Coronary artery (tissue), 2 donors: ENCODE measurements at regions not wholly inside any gene's neighbourhood (a gene's known extent, or its start where the extent isn't known, plus 50 kb on each side); places are given as distances from the start of the nearest gene placed in this dataset.

ENCODE experiments used
- DNase-seq: peaks from one replicate; pipeline ENCODE4 v3.0.0-alpha.2; 2017; ENCODE audit warnings: low spot score
- H3K27ac ChIP-seq, 2 donors: fragments of 200-600 bp; sonication (generic); one replicate each; pipeline ENCODE4 v1.5.1; 2016 to 2019
- H3K4me3 ChIP-seq: fragments of 200-600 bp; sonication (generic); 2 replicates; pipeline ENCODE4 v1.5.1; 2016; ENCODE audit warnings: mild to moderate bottlenecking, moderate library complexity
- TF ChIP-seq, protein P1 (sequence below): fragments of 200-600 bp; sonication (generic); IDR thresholded peaks from one replicate; pipeline ENCODE4 v1.5.1; 2019; ENCODE audit warnings: antibody characterized with exemption

DNA sequence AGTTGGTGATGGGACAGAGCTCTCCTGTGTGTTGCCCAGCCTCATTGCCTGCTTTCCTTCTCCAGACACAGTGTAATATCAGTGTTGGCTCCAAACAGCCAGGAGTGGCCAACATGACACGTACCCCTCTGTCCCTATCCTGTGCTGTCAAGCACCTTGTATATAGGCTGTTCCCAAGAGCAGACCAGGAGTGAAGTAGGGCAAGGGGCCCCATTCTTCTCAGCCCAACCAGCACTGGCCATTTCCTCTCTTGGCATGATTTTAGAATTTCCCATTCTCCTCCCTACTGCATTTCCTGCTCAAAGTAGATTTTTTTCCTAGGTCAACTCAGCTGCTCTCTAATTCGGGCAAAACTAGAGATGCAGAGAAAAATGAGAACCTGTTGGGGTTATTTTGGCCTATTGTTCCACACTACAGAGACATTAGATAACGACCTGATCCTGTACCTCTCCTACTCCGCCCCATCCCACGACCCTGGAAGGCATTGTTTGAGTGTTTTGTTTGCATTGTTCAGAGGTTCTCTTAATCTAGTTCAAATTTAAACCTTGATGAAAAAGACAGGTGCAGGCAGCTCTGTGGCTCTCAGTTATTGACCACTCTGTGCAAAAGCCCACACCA, 95.6 kb downstream of the RASSF10 start:
- H3K4me3 ChIP-seq: no peak overlapping the region
- no peak overlapping the region for H3K27ac ChIP-seq
- TF ChIP-seq, protein P1, sequence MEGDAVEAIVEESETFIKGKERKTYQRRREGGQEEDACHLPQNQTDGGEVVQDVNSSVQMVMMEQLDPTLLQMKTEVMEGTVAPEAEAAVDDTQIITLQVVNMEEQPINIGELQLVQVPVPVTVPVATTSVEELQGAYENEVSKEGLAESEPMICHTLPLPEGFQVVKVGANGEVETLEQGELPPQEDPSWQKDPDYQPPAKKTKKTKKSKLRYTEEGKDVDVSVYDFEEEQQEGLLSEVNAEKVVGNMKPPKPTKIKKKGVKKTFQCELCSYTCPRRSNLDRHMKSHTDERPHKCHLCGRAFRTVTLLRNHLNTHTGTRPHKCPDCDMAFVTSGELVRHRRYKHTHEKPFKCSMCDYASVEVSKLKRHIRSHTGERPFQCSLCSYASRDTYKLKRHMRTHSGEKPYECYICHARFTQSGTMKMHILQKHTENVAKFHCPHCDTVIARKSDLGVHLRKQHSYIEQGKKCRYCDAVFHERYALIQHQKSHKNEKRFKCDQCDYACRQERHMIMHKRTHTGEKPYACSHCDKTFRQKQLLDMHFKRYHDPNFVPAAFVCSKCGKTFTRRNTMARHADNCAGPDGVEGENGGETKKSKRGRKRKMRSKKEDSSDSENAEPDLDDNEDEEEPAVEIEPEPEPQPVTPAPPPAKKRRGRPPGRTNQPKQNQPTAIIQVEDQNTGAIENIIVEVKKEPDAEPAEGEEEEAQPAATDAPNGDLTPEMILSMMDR: no peak
- DNase-seq: no peak

DNA sequence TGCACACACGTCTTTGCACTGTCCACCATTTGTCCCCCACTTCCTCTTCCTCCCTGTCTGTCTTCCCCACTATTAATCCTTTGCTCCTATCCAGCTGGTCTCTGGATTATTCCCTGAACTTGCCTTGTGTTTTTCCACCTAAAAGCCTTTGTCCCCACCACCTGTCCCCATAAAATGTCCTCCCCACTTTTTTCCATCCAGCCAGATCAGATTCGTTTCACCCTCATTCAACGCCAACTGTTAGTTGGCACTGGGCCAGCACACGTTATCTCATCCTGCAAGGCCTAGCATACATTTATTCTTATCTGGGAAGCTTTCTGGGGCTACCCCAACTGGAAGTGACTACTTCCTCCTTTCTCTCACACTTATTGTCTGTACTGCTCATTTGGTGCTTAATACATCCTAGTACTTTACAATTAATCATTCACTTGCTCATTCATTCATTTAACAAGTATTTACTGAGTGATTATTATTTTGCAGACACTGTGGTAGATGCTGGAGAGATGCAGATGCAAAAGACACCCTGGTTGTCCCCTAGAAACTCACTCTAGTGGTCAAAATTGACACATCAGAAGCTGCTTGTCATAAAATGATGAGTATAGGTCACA, 96.2 kb downstream of the RASSF10 start:
- no peak overlapping the region for H3K4me3 ChIP-seq
- no peak for DNase-seq
- TF ChIP-seq, protein P1: no peak
- no peak overlapping the region for H3K27ac ChIP-seq

DNA sequence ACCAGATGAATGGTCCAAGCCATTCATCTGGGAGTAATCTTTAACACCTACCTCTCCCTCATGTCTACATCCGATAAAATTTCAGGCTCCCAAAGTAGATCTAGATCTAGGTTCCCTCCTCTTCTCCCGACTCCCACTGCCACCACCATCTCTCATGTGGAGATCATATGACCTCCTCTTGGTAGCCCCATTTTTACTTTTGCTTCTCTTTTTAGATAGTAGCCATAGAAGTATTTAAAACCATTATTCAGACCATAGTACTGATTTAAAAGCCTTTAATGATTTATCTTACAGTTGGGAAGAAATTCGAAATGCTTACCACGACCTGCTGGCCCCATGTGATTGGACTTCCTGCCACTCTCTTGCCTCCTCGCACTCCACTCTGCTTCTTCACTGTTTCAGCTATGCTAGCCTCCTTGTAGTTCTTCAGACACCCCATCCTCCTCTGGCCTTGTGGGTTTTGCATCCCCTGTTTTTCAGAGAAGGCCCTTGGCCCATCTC, 98.5 kb downstream of the RASSF10 start:
- no peak overlapping the region for H3K4me3 ChIP-seq
- TF ChIP-seq, protein P1: no peak
- H3K27ac ChIP-seq: no peak overlapping the region
- no peak for DNase-seq

DNA sequence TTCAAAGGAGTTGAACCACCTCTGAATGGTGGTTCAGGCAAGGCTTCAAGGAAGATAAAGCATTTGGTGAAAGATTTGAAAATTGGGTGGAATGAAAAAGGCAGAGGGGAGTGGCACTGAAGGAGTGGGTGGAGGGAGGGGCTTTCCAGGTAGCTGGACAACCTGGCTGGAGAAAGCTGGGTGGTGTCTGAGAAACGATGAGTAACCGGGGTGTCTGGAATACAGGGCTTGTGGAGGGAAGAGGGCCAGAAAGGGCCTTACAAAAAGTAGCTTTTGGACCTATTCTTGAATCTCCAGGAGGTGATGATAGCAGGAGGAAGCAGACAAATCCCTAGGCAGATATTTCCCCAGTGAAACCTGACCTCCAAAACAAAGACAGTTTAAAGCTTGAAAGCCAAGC, 99.3 kb downstream of the RASSF10 start:
- Histone ChIP-seq H3K4me3 (no peak overlapping the region), H3K27ac (no peak overlapping the region)
- no peak for DNase-seq
- TF ChIP-seq, protein P1: no peak

DNA sequence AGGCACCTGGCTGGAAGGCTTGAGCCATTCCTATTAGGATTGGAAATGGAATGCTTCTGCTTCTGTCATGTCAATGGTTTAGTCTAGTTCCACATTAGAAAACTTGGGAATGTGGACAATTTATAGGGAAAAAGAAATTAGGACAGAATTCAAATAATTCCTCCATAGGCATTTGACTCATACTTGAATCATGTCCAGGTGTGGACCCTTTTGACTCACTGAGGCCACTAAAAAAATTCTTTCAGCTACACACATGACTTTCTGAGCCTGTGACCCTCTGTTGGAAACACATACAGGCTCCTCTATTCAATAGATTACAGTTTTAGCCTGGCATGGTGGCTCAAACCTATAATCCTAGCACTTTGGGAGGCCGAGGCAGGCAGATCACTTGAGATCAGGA, 100.5 kb downstream of the RASSF10 start:
- H3K4me3 ChIP-seq: no peak overlapping the region
- TF ChIP-seq, protein P1: no peak
- no peak for DNase-seq
- no peak overlapping the region for H3K27ac ChIP-seq

DNA sequence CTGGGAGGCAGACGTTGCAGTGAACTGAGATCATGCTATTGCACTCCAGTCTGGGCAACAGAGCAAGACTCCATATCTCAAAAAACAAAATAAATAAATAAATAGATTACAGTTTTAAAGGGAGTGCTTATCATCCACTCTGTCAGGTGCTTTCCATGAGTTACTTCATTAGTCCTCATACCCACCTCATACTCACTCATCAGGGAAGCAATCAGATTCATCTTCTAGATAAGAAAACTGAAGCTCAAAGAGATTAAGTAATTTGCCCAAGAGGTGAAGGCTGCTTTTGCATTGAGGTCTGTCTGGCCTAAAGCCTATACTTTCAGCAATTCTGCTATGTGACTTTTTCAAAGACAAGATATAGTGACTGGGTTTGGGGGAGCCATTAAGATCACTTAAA, 101.0 kb downstream of the RASSF10 start:
- H3K4me3 ChIP-seq: no peak overlapping the region
- no peak overlapping the region for H3K27ac ChIP-seq
- TF ChIP-seq, protein P1: no peak
- DNase-seq: no peak
